ENCODE measurements at regions not wholly inside any gene's neighbourhood (a gene's known extent, or its start where the extent isn't known, plus 50 kb on each side); places are given as distances from the start of the nearest gene placed in this dataset.

- no peak for TF ChIP-seq CTCF (optimal IDR thresholded peaks at IDR 0.05 in 1 of 3, IDR thresholded peaks at IDR 0.05 in 1 of 3, conservative IDR thresholded peaks at IDR 0.05 in 1 of 3; ENCODE audit: extremely low read depth in 1 of 3, insufficient read depth in 2 of 3, low read length in 3 of 3)
- TF ChIP-seq EZH2 (IDR thresholded peaks at IDR 0.05; ENCODE audit: low read length), result no peak
These were observed 65.1 kb upstream of the NPAS1 start for GRCh38 chr19:46954502-46954992.

Data from keratinocyte (primary cell).